ENCODE measurements at regions not wholly inside any gene's neighbourhood (a gene's known extent, or its start where the extent isn't known, plus 50 kb on each side); places are given as distances from the start of the nearest gene placed in this dataset.
"Not testable (repeated sequence)": the region's sequence is repeated elsewhere in the genome, so short reads cannot be mapped to it uniquely, and the experiment has no call there.

DNA sequence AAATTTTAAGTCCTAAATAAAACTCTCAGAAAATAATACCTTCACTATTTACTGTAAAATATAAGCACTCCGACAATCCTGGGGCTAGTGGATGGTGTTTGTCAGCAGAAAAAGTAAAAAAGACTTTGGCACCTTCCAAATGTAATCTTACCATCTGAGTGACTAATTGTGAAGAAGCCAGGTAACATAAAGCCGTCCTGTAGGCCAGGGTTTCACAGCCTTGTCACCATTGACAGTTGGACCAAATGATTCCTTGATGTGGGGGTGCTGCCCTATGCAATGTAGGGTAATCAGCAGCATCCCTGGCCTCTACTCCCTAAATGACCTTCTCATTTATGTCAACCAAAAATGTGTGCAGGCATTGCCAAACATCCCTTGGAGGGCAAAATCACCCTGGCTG lies 87.2 kb downstream of the CAPZA3 start:
- Histone ChIP-seq H3K4me3 (no peak overlapping the region), H3K27ac (no peak overlapping the region), H3K27me3 (no peaks in the 10 kb centered on the region), H3K9me3 (peaks cover 0 to 9% (median 6%) of the 10 kb centered on the region in 4 donors), H3K4me1 (no peaks in the 10 kb centered on the region), H3K36me3 (no peaks in the 10 kb centered on the region)
- TF ChIP-seq POLR2AphosphoS5 (IDR thresholded peaks at IDR 0.05) (no peak), POLR2A (IDR thresholded peaks at IDR 0.05) (no peak), EP300 (IDR thresholded peaks at IDR 0.05) (no peak)
- TF ChIP-seq, protein P1, sequence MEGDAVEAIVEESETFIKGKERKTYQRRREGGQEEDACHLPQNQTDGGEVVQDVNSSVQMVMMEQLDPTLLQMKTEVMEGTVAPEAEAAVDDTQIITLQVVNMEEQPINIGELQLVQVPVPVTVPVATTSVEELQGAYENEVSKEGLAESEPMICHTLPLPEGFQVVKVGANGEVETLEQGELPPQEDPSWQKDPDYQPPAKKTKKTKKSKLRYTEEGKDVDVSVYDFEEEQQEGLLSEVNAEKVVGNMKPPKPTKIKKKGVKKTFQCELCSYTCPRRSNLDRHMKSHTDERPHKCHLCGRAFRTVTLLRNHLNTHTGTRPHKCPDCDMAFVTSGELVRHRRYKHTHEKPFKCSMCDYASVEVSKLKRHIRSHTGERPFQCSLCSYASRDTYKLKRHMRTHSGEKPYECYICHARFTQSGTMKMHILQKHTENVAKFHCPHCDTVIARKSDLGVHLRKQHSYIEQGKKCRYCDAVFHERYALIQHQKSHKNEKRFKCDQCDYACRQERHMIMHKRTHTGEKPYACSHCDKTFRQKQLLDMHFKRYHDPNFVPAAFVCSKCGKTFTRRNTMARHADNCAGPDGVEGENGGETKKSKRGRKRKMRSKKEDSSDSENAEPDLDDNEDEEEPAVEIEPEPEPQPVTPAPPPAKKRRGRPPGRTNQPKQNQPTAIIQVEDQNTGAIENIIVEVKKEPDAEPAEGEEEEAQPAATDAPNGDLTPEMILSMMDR (IDR thresholded peaks at IDR 0.05): no peak
- no peak for DNase-seq
- intact Hi-C loops (cut with DNase I): no loop called here
- WGBS, 2 donors: 89 to 95% methylated on average over 2 of the region's 2 CpGs

- H3K4me3 ChIP-seq: no peak overlapping the region
- peaks cover 0 to 9% (median 6%) of the 10 kb centered on the region in 4 donors for H3K9me3 ChIP-seq
- no peaks in the 10 kb centered on the region for H3K4me1 ChIP-seq
- no peaks in the 10 kb centered on the region for H3K27me3 ChIP-seq
- WGBS, 2 donors: 87 to 91% methylated on average over 2 of the region's 2 CpGs
- TF ChIP-seq POLR2AphosphoS5 (IDR thresholded peaks at IDR 0.05): no peak
- no peak for TF ChIP-seq EP300 (IDR thresholded peaks at IDR 0.05)
- no peak for TF ChIP-seq POLR2A (IDR thresholded peaks at IDR 0.05)
- TF ChIP-seq, protein P1 (IDR thresholded peaks at IDR 0.05): no peak
- intact Hi-C loops (cut with DNase I): no loop called here
- H3K27ac ChIP-seq: no peak overlapping the region
- no peaks in the 10 kb centered on the region for H3K36me3 ChIP-seq
- DNase-seq: no peak
Measured at GRCh38 chr12:18827913-18828312, 90.0 kb downstream of the CAPZA3 start.

GRCh38 chr12:18828483-18828882 lies 90.6 kb downstream of the CAPZA3 start:
- H3K9me3 ChIP-seq: peaks cover 0 to 9% (median 6%) of the 10 kb centered on the region in 4 donors
- no peaks in the 10 kb centered on the region for H3K4me1 ChIP-seq
- no peaks in the 10 kb centered on the region for H3K36me3 ChIP-seq
- no peak overlapping the region for H3K4me3 ChIP-seq
- no peak for TF ChIP-seq EP300 (IDR thresholded peaks at IDR 0.05)
- TF ChIP-seq, protein P1 (IDR thresholded peaks at IDR 0.05): no peak
- no peak for TF ChIP-seq POLR2A (IDR thresholded peaks at IDR 0.05)
- no peak for TF ChIP-seq POLR2AphosphoS5 (IDR thresholded peaks at IDR 0.05)
- H3K27me3 ChIP-seq: no peaks in the 10 kb centered on the region
- no peak for DNase-seq
- intact Hi-C loops (cut with DNase I): no loop called here
- no peak overlapping the region for H3K27ac ChIP-seq

- TF ChIP-seq EP300 (IDR thresholded peaks at IDR 0.05) (no peak), POLR2A (IDR thresholded peaks at IDR 0.05) (no peak), POLR2AphosphoS5 (IDR thresholded peaks at IDR 0.05) (no peak)
- TF ChIP-seq, protein P1 (IDR thresholded peaks at IDR 0.05): no peak
- Histone ChIP-seq H3K4me3 (no peak overlapping the region), H3K36me3 (no peaks in the 10 kb centered on the region), H3K4me1 (no peaks in the 10 kb centered on the region), H3K27me3 (no peaks in the 10 kb centered on the region), H3K27ac (no peak overlapping the region), H3K9me3 (peaks cover 0 to 9% (median 6%) of the 10 kb centered on the region in 4 donors)
- no peak for DNase-seq
- intact Hi-C loops (cut with DNase I): no loop called here
Measured at GRCh38 chr12:18828987-18829386, 91.1 kb downstream of the CAPZA3 start.

GRCh38 chr12:18832932-18833331 lies 95.0 kb downstream of the CAPZA3 start:
- H3K27me3 ChIP-seq; intact Hi-C loops (cut with DNase I); H3K4me3 ChIP-seq; DNase-seq; H3K9me3 ChIP-seq; H3K36me3 ChIP-seq; H3K27ac ChIP-seq: not testable (repeated sequence)
- H3K4me1 ChIP-seq: peaks cover 0 to 15% (median 11%) of the 10 kb centered on the region in 4 donors
- 78% methylated on average over 2 of the region's 2 CpGs for WGBS, 2 donors

All from sigmoid colon (tissue), 6 donors.